K562 (cell line): ENCODE measurements at regions not wholly inside any gene's neighbourhood (a gene's known extent, or its start where the extent isn't known, plus 50 kb on each side); places are given as distances from the start of the nearest gene placed in this dataset.

Experiments used
- ATAC-seq: fragments of 200-7000 bp; cut with Tn5 transposase; 3 replicates; pipeline ENCODE4 v1.9.1; 2020; ENCODE audit warnings: moderate library complexity
- BruUV-seq: library from RNA; stranded (reverse); fragments of 400-500 nt; replicated peaks from 2 replicates; lab custom pipeline; 2021; lab: Mats Ljungman, UMichigan
- CTCF ChIA-PET: fragments of 300-600 bp; formaldehyde crosslinking; extraction: SDS; loops from one replicate; lab custom pipeline; 2021; ENCODE audit warnings: low intra/inter-chr PET ratio; lab: Yijun Ruan, JAX
- POLR2A ChIA-PET: fragments of 300-600, 350-650 bp; sonication (Branson Sonifier 250); formaldehyde crosslinking; extraction: SDS; loops from one replicate; lab custom pipeline; 2021; ENCODE audit warnings: antibody characterized with exemption, inconsistent platforms; lab: Yijun Ruan, JAX
- DNase-seq, 4 experiments: peaks; one replicate each; pipeline versions ENCODE4 v3.0.0 to v3.0.0-alpha.2; 2011 to 2018; ENCODE audit warnings: low spot score in 3 of 4, mixed read lengths in 3 of 4; ENCODE audit errors: extremely low read depth in 1 of 4
- FAIRE-seq: peaks from 2 replicates; lab custom pipeline; 2011; peaks lifted over from hg19 to GRCh38; lab: Jason Lieb, UNC
- H2AFZ ChIP-seq: 2 replicates; pipeline ENCODE4 v1.6.0; 2011; ENCODE audit warnings: low read depth, low read length, control low read depth, inconsistent platforms
- H3K27ac ChIP-seq: fragments of 200-600 bp; 3 replicates; pipeline ENCODE4 v1.8.0; 2011; ENCODE audit warnings: low read depth, mild to moderate bottlenecking, control low read depth, inconsistent platforms, low read length, moderate library complexity, mixed read lengths; ENCODE audit errors: extremely low read depth
- H3K27me3 ChIP-seq, 2 experiments: fragments of 300-600 bp in 1 of 2; 2 replicates in 1 of 2; 3 replicates in 1 of 2; pipeline versions ENCODE4 v1.6.0 to v1.8.0; 2011; ENCODE audit warnings: inconsistent platforms in 2 of 2, low read length in 2 of 2, mild to moderate bottlenecking in 1 of 2, mixed read lengths in 1 of 2, moderate library complexity in 1 of 2; ENCODE audit not compliant: control insufficient read depth in 2 of 2, insufficient read depth in 2 of 2
- H3K36me3 ChIP-seq: fragments of 300-600 bp; 3 replicates; pipeline ENCODE4 v1.8.0; 2011; ENCODE audit warnings: mild to moderate bottlenecking, low read length, inconsistent platforms; ENCODE audit not compliant: control insufficient read depth, insufficient read depth
- H3K4me1 ChIP-seq, 2 experiments: fragments of 200-600 bp in 1 of 2; replicated peaks in 1 of 2; 2 replicates in 1 of 2; 3 replicates in 1 of 2; pipeline versions ENCODE4 v1.5.1 to v1.8.0; 2011; ENCODE audit warnings: inconsistent platforms in 2 of 2, low read length in 2 of 2, mild to moderate bottlenecking in 1 of 2, mixed read lengths in 1 of 2, moderate library complexity in 1 of 2; ENCODE audit not compliant: control insufficient read depth in 2 of 2, insufficient read depth in 2 of 2
- H3K4me2 ChIP-seq: 2 replicates; pipeline ENCODE4 v1.6.1; 2011; ENCODE audit warnings: low read length, control low read depth, inconsistent platforms, mixed read lengths; ENCODE audit not compliant: insufficient read depth
- H3K4me3 ChIP-seq: fragments of 200-600 bp; sonication (generic), shearing (Covaris generic); 2 replicates; pipeline ENCODE4 v1.5.1; 2016; ENCODE audit warnings: control low read depth, inconsistent platforms
- H3K79me2 ChIP-seq: fragments of 200-600 bp; 3 replicates; pipeline ENCODE4 v1.8.0; 2011; ENCODE audit warnings: low read length, inconsistent platforms; ENCODE audit not compliant: control insufficient read depth, insufficient read depth
- H3K9ac ChIP-seq, 2 experiments: 2 replicates each; pipeline versions ENCODE4 v1.6.0 to v1.6.1; 2011; ENCODE audit warnings: low read depth in 2 of 2, low read length in 2 of 2, control low read depth in 1 of 2, inconsistent platforms in 1 of 2, mild to moderate bottlenecking in 1 of 2, mixed read lengths in 1 of 2; ENCODE audit not compliant: insufficient read depth in 1 of 2
- H3K9me1 ChIP-seq: one replicate; pipeline ENCODE4 v1.6.0; 2011; ENCODE audit warnings: inconsistent platforms, mild to moderate bottlenecking, low read length, moderate library complexity; ENCODE audit not compliant: control insufficient read depth, insufficient read depth
- H3K9me3 ChIP-seq: replicated peaks from 2 replicates; pipeline ENCODE4 v1.5.1; 2011; ENCODE audit warnings: low read depth, low read length, inconsistent platforms; ENCODE audit not compliant: control insufficient read depth, insufficient read depth
- H4K20me1 ChIP-seq: replicated peaks from 2 replicates; pipeline ENCODE4 v1.6.1; 2011; ENCODE audit warnings: low read length, inconsistent platforms, mixed read lengths; ENCODE audit not compliant: control insufficient read depth, insufficient read depth
- BDP1 ChIP-seq: IDR thresholded peaks from 3 replicates; pipeline ENCODE4 v1.6.1; 2011; ENCODE audit not compliant: insufficient read length, insufficient read depth
- DDX20 ChIP-seq: fragments of 450-650 bp; IDR thresholded peaks from 2 replicates; pipeline ENCODE4 v1.6.1; 2016; ENCODE audit warnings: missing genetic modification characterization, low read depth, mild to moderate bottlenecking, missing compliant biosample characterization, moderate library complexity
- ETS1 ChIP-seq: conservative IDR thresholded peaks from 2 replicates; pipeline ENCODE4 v1.6.1; 2011; ENCODE audit warnings: low read depth, mild to moderate bottlenecking, low read length; ENCODE audit not compliant: control insufficient read depth
- FOXK1 ChIP-seq: sonication (generic); formaldehyde crosslinking; IDR thresholded peaks from 2 replicates; pipeline ENCODE4 v1.8.0; 2022; ENCODE audit warnings: missing genetic modification reagents, mild to moderate bottlenecking, borderline replicate concordance
- HMGXB4 ChIP-seq: sonication (generic); formaldehyde crosslinking; IDR thresholded peaks from 2 replicates; pipeline ENCODE4 v1.8.1; 2023; ENCODE audit warnings: mild to moderate bottlenecking, missing genetic modification reagents
- SAP30 ChIP-seq: fragments of 200-600 bp; sonication (generic); IDR thresholded peaks from 2 replicates; pipeline ENCODE4 v1.6.1; 2012; ENCODE audit warnings: borderline replicate concordance, low read depth, mild to moderate bottlenecking, moderate library complexity, low read length, control low read depth, inconsistent platforms; ENCODE audit not compliant: insufficient read depth, poor library complexity, severe bottlenecking
- TBL1XR1 ChIP-seq, 2 experiments: IDR thresholded peaks; 2 replicates each; pipeline ENCODE4 v1.6.1; 2012; ENCODE audit warnings: improper control_type of control experiment in 2 of 2, low read length in 2 of 2, mild to moderate bottlenecking in 1 of 2
- ZBTB49 ChIP-seq: sonication (generic); formaldehyde crosslinking; IDR thresholded peaks from 2 replicates; pipeline ENCODE4 v1.8.0; 2022; ENCODE audit warnings: missing genetic modification reagents, mild to moderate bottlenecking, borderline replicate concordance
- ZNF212 ChIP-seq: fragments of 450-650 bp; formaldehyde crosslinking; IDR thresholded peaks from 2 replicates; pipeline ENCODE4 v1.4.0; 2020; ENCODE audit warnings: mild to moderate bottlenecking
- WGBS: fragments of 100-300 bp; shearing (Covaris generic); methylation state at CpG from one replicate; pipeline ENCODE4 v1.1.6; 2016; ENCODE audit warnings: low coverage, mixed read lengths; ENCODE audit not compliant: insufficient coverage; ENCODE audit errors: missing lambda C conversion rate; 5-methylcytosine and 5-hydroxymethylcytosine counted together
- in situ Hi-C: fragments of 300-500 bp; cut with MboI; formaldehyde crosslinking; loops from 4 replicates; pipeline ENCODE4 v1.15.0; 2018; ENCODE audit warnings: inconsistent platforms, mixed read lengths
- intact Hi-C: fragments of 100-400 bp; cut with micrococcal nuclease; formaldehyde crosslinking; loops from 2 replicates; pipeline ENCODE4 v1.14.2; 2022
- TF ChIP-seq, protein P1 (sequence below): fragments of 450-650 bp; formaldehyde crosslinking; conservative IDR thresholded peaks from 2 replicates; pipeline ENCODE4 v1.4.0; 2022; ENCODE audit warnings: mild to moderate bottlenecking, missing genetic modification characterization

DNA sequence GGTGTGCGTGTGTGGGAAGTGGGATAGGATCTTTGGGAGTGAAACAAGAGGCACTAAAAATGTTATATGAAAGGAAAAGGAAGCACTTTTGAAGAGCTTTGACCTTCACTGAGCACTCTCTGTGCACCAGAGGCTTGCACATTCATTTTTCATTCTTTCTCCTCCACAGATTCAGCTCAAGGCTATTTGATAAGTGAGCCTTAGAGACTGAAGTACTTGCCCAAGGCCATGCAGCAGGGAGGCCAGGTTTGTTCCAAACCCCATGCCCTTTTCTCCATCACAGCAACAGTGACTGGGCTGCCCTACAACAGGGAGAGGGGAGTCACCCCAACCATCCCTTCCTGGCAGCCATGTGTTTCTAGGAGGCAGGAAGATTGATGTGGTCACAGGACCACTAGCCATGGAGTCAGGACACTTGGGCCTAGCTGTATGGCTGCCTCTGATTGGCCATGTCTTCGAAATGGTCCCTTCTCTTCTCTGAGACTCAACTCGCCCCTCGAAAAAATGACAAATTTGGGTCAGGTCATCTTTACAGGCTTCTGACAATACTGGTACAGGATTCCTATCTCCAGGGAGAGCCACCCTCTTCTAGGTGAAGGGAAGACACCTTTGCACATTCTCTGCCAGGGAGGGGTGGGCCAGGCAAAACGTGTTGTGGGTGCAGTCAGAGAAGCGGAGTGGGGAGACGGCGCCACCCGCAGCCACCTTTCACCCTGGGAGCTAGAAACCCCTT, 123.5 kb upstream of the MYCN start:
- Histone ChIP-seq H3K36me3 (no peaks in the 10 kb centered on the region), H3K79me2 (no peaks in the 10 kb centered on the region), H3K27me3 (peaks cover 5 to 34% of the 10 kb centered on the region in 2 experiments; a peak in 3 of 5 replicates), H3K4me3 (no peak overlapping the region), H3K4me2 (no peak overlapping the region), H4K20me1 (no peaks in the 10 kb centered on the region), H2AFZ (no peak overlapping the region), H3K9me1 (no peaks in the 10 kb centered on the region), H3K4me1 (no peaks in the 10 kb centered on the region), H3K27ac (no peak overlapping the region), H3K9me3 (no peaks in the 10 kb centered on the region), H3K9ac (no peak overlapping the region)
- intact Hi-C loops: no loop called here
- in situ Hi-C loops: no loop called here
- TF ChIP-seq ZNF212: no peak
- no peak for TF ChIP-seq BDP1
- no peak for TF ChIP-seq DDX20
- TF ChIP-seq, protein P1, sequence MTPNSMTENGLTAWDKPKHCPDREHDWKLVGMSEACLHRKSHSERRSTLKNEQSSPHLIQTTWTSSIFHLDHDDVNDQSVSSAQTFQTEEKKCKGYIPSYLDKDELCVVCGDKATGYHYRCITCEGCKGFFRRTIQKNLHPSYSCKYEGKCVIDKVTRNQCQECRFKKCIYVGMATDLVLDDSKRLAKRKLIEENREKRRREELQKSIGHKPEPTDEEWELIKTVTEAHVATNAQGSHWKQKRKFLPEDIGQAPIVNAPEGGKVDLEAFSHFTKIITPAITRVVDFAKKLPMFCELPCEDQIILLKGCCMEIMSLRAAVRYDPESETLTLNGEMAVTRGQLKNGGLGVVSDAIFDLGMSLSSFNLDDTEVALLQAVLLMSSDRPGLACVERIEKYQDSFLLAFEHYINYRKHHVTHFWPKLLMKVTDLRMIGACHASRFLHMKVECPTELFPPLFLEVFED (CRISPR knock-in tag): no peak
- no peak for TF ChIP-seq ZBTB49 (CRISPR knock-in tag)
- TF ChIP-seq HMGXB4: no peak
- TF ChIP-seq FOXK1: no peak
- no peak for TF ChIP-seq TBL1XR1 (IDR thresholded peaks at IDR 0.05; ENCODE audit: low read length in 2 of 2)
- no peak for TF ChIP-seq SAP30
- no peak for TF ChIP-seq ETS1
- DNase-seq (no peak), ATAC-seq (no peak), FAIRE-seq (no peak)
- WGBS: 0% methylated on average over 9 of the region's 9 CpGs
- CTCF ChIA-PET: no interaction called here
- BruUV-seq: no TSS peak
- POLR2A ChIA-PET: interaction anchor here (0.6 kb wide), 1 partner anchor 1141 kb away, joined by 4 read pairs; no protein-coding TSS in a partner anchor
